GM12878 (cell line): ENCODE measurements at regions not wholly inside any gene's neighbourhood (a gene's known extent, or its start where the extent isn't known, plus 50 kb on each side); places are given as distances from the start of the nearest gene placed in this dataset.

Experiments used
- ATAC-seq: fragments of 200-7000 bp; cut with Tn5 transposase; 3 replicates; pipeline ENCODE4 v1.9.1; 2020; ENCODE audit warnings: mild to moderate bottlenecking, moderate library complexity
- BruUV-seq: library from RNA; stranded (reverse); fragments of 400-500 nt; replicated peaks from 2 replicates; lab custom pipeline; 2021; lab: Mats Ljungman, UMichigan
- CTCF ChIA-PET: fragments of 300-600 bp; sonication (Branson Sonifier 250); formaldehyde crosslinking; extraction: SDS; loops from one replicate; lab custom pipeline; 2021; ENCODE audit warnings: inconsistent platforms; lab: Yijun Ruan, JAX
- POLR2A ChIA-PET: fragments of 350-600 bp; formaldehyde crosslinking; extraction: SDS; loops from one replicate; lab custom pipeline; 2021; ENCODE audit warnings: inconsistent platforms; lab: Charles Lee
- RAD21 ChIA-PET: fragments of 300-600 bp; sonication (Branson Sonifier 250); formaldehyde crosslinking; loops from one replicate; lab custom pipeline; 2023; ENCODE audit warnings: antibody characterized with exemption; ENCODE audit not compliant: unreplicated experiment; lab: Charles Lee
- SMC1A ChIA-PET: fragments of 300-600 bp; sonication (Branson Sonifier 250); formaldehyde crosslinking; loops from one replicate; lab custom pipeline; 2023; ENCODE audit not compliant: unreplicated experiment, uncharacterized antibody; lab: Charles Lee
- DNase-seq: peaks from one replicate; pipeline ENCODE4 v3.0.0-alpha.2; 2011; ENCODE audit warnings: low read depth, low spot score
- FAIRE-seq: peaks from 3 replicates; lab custom pipeline; 2011; peaks lifted over from hg19 to GRCh38; lab: Jason Lieb, UNC
- H2AFZ ChIP-seq: 2 replicates; pipeline ENCODE4 v1.6.0; 2011; ENCODE audit warnings: low read depth, low read length, control low read depth; ENCODE audit not compliant: control insufficient read depth
- H3K27ac ChIP-seq: 2 replicates; pipeline ENCODE4 v1.5.1; 2011; ENCODE audit warnings: control low read depth; ENCODE audit not compliant: control insufficient read depth, insufficient read depth
- H3K27me3 ChIP-seq, 2 experiments: replicated peaks in 1 of 2; 2 replicates each; pipeline versions ENCODE4 v1.6.0 to v1.6.1; 2011; ENCODE audit warnings: low read length in 1 of 2; ENCODE audit not compliant: control insufficient read depth in 2 of 2, insufficient read depth in 2 of 2
- H3K36me3 ChIP-seq, 2 experiments: 2 replicates each; pipeline ENCODE4 v1.5.1; 2011; ENCODE audit warnings: low read length in 1 of 2; ENCODE audit not compliant: control insufficient read depth in 2 of 2, insufficient read depth in 2 of 2
- H3K4me1 ChIP-seq: 2 replicates; pipeline ENCODE4 v1.6.1; 2011; ENCODE audit warnings: mild to moderate bottlenecking, low read length, moderate library complexity, mixed read lengths; ENCODE audit not compliant: control insufficient read depth, insufficient read depth
- H3K4me2 ChIP-seq: 2 replicates; pipeline ENCODE4 v1.6.0; 2011; ENCODE audit warnings: control low read depth; ENCODE audit not compliant: control insufficient read depth, insufficient read depth
- H3K4me3 ChIP-seq: fragments of 200-600 bp; sonication (generic); 2 replicates; pipeline ENCODE4 v1.5.1; 2016
- H3K79me2 ChIP-seq: 2 replicates; pipeline ENCODE4 v1.6.0; 2011; ENCODE audit warnings: low read length; ENCODE audit not compliant: control insufficient read depth, insufficient read depth
- H3K9ac ChIP-seq: 2 replicates; pipeline ENCODE4 v1.8.0; 2011; ENCODE audit warnings: low read length, control low read depth, mixed read lengths; ENCODE audit not compliant: control insufficient read depth, insufficient read depth
- H3K9me3 ChIP-seq: replicated peaks from 3 replicates; pipeline ENCODE4 v1.5.1; 2011; ENCODE audit warnings: mild to moderate bottlenecking, low read length; ENCODE audit not compliant: control insufficient read depth, insufficient read depth
- H4K20me1 ChIP-seq: 2 replicates; pipeline ENCODE4 v1.6.0; 2011; ENCODE audit not compliant: control insufficient read depth, insufficient read depth
- CTCF ChIP-seq, 3 experiments: IDR thresholded peaks in 2 of 3; conservative IDR thresholded peaks in 1 of 3; 2 replicates each; pipeline ENCODE4 v1.5.1; 2011; ENCODE audit warnings: low read depth in 3 of 3, low read length in 3 of 3, mild to moderate bottlenecking in 3 of 3, control low read depth in 2 of 3, moderate library complexity in 2 of 3, inconsistent platforms in 1 of 3, mixed read lengths in 1 of 3; ENCODE audit not compliant: control insufficient read depth in 2 of 3, insufficient read depth in 1 of 3; ENCODE audit errors: extremely low read depth in 1 of 3
- ESRRA ChIP-seq: IDR thresholded peaks from 2 replicates; pipeline ENCODE4 v1.6.1; 2012; ENCODE audit warnings: mild to moderate bottlenecking, low read length, improper control_type of control experiment
- HDAC2 ChIP-seq: fragments of 200-600 bp; sonication (generic); IDR thresholded peaks from 2 replicates; pipeline ENCODE4 v1.6.1; 2017
- MTA3 ChIP-seq: IDR thresholded peaks from 2 replicates; pipeline ENCODE4 v1.6.1; 2012; ENCODE audit warnings: low read length, inconsistent platforms, borderline replicate concordance
- MYC ChIP-seq: IDR thresholded peaks from 2 replicates; pipeline ENCODE4 v1.6.1; 2011; ENCODE audit warnings: mild to moderate bottlenecking, low read length, moderate library complexity, inconsistent platforms; ENCODE audit not compliant: insufficient read depth, insufficient replicate concordance, insufficient read length, severe bottlenecking
- NFXL1 ChIP-seq: fragments of 450-650 bp; IDR thresholded peaks from 2 replicates; pipeline ENCODE4 v1.6.1; 2017; ENCODE audit warnings: antibody characterized with exemption, mild to moderate bottlenecking, borderline replicate concordance
- NKRF ChIP-seq: fragments of 450-650 bp; conservative IDR thresholded peaks from 2 replicates; pipeline ENCODE4 v1.6.1; 2017; ENCODE audit warnings: mild to moderate bottlenecking, moderate library complexity
- NRF1 ChIP-seq: conservative IDR thresholded peaks from 2 replicates; pipeline ENCODE4 v1.6.1; 2011; ENCODE audit warnings: mild to moderate bottlenecking, low read depth, low read length, improper control_type of control experiment
- RB1 ChIP-seq: fragments of 450-650 bp; formaldehyde crosslinking; IDR thresholded peaks from 2 replicates; pipeline ENCODE4 v1.6.1; 2017; ENCODE audit warnings: mild to moderate bottlenecking, borderline replicate concordance
- SPI1 ChIP-seq: IDR thresholded peaks from 2 replicates; pipeline ENCODE4 v1.6.1; 2011; ENCODE audit warnings: low read depth, mild to moderate bottlenecking, low read length, moderate library complexity, borderline replicate concordance; ENCODE audit not compliant: insufficient read depth
- TCF7 ChIP-seq: IDR thresholded peaks from 2 replicates; pipeline ENCODE4 v1.6.1; 2014; ENCODE audit warnings: antibody characterized with exemption, borderline replicate concordance
- ZNF207 ChIP-seq: fragments of 450-650 bp; IDR thresholded peaks from 2 replicates; pipeline ENCODE4 v1.6.1; 2014; ENCODE audit warnings: antibody characterized with exemption, mild to moderate bottlenecking, borderline replicate concordance
- WGBS: methylation state at CpG from one replicate; pipeline ENCODE4 v1.1.6; 2016; ENCODE audit warnings: low lambda C conversion rate; ENCODE audit not compliant: insufficient replicate concordance, insufficient coverage; ENCODE audit errors: missing lambda C conversion rate; 5-methylcytosine and 5-hydroxymethylcytosine counted together
- in situ Hi-C: fragments of 300-500 bp; cut with MboI; formaldehyde crosslinking; loops from 9 replicates; pipeline ENCODE4 v1.14.3; 2018; ENCODE audit warnings: mixed read lengths
- intact Hi-C: fragments of 100-400 bp; cut with micrococcal nuclease; formaldehyde crosslinking; loops from one replicate; pipeline ENCODE4 v1.14.2; 2022; ENCODE audit not compliant: unreplicated experiment

- BruUV-seq, result no TSS peak
- in situ Hi-C loops, result no loop called here
- SMC1A ChIA-PET, result no interaction called here
Observed at GRCh38 chr1:239008568-239008967, 377.8 kb upstream of the CHRM3 start.

GRCh38 chr1:239006276-239006675 lies 380.1 kb upstream of the CHRM3 start:
- in situ Hi-C loops (no loop called here), intact Hi-C loops (no loop called here)
- no TSS peak for BruUV-seq
- H3K4me3 ChIP-seq, result no peak overlapping the region
- H3K27ac ChIP-seq, result no peak overlapping the region
- ATAC-seq, result no peak
- no peak overlapping the region for H2AFZ ChIP-seq
- H4K20me1 ChIP-seq, result no peaks in the 10 kb centered on the region
- 4% methylated on average over 4 of the region's 4 CpGs for WGBS
- H3K36me3 ChIP-seq, result no peaks in the 10 kb centered on the region
- H3K79me2 ChIP-seq, result no peaks in the 10 kb centered on the region
- ChIA-PET POLR2A (no interaction called here), CTCF (interaction anchor here (1.3 kb wide), 1 partner anchor 24 kb away, joined by 3 read pairs; no protein-coding TSS in a partner anchor), RAD21 (no interaction called here), SMC1A (interaction anchor here (0.5 to 0.7 kb wide), 2 partner anchors 16 to 1256 kb away, joined by 3 to 4 read pairs; no protein-coding TSS in a partner anchor)
- no peak for DNase-seq
- H3K9me3 ChIP-seq, result no peaks in the 10 kb centered on the region
- no peaks in the 10 kb centered on the region for H3K27me3 ChIP-seq
- no peak overlapping the region for H3K9ac ChIP-seq
- H3K4me2 ChIP-seq, result no peak overlapping the region
- FAIRE-seq, result no peak
- no peaks in the 10 kb centered on the region for H3K4me1 ChIP-seq
- TF ChIP-seq CTCF (IDR thresholded peaks at IDR 0.05 in 2 of 3, conservative IDR thresholded peaks at IDR 0.05 in 1 of 3; ENCODE audit: control insufficient read depth in 2 of 3, extremely low read depth in 1 of 3, insufficient read depth in 1 of 3, low read depth in 3 of 3, low read length in 3 of 3) (no peak), MTA3 (no peak), TCF7 (no peak), ESRRA (no peak), MYC (no peak), NRF1 (no peak), ZNF207 (no peak)

More at GRCh38 chr1:239008568-239008967, 377.8 kb upstream of the CHRM3 start:
- no peak for DNase-seq
- FAIRE-seq, result no peak
- TF ChIP-seq HDAC2 (no peak), SPI1 (no peak), RB1 (no peak), NKRF (no peak), NFXL1 (no peak)
- ChIA-PET RAD21 (no interaction called here), CTCF (no interaction called here), POLR2A (no interaction called here)
- Histone ChIP-seq H3K4me3 (no peak overlapping the region), H3K79me2 (no peaks in the 10 kb centered on the region), H3K4me1 (no peaks in the 10 kb centered on the region), H3K36me3 (no peaks in the 10 kb centered on the region), H4K20me1 (no peaks in the 10 kb centered on the region), H3K9ac (no peak overlapping the region), H3K4me2 (no peak overlapping the region), H3K27me3 (no peaks in the 10 kb centered on the region), H3K9me3 (no peaks in the 10 kb centered on the region), H3K27ac (no peak overlapping the region), H2AFZ (no peak overlapping the region)
- intact Hi-C loops, result no loop called here
- no peak for ATAC-seq
